HG03139 (cell line): ENCODE measurements at regions not wholly inside any gene's neighbourhood (a gene's known extent, or its start where the extent isn't known, plus 50 kb on each side); places are given as distances from the start of the nearest gene placed in this dataset.

Source experiments
- ATAC-seq: cut with Tn5 transposase; IDR thresholded peaks from one replicate; pipeline ENCODE4 v1.9.1; 2021; ENCODE audit not compliant: unreplicated experiment

DNA sequence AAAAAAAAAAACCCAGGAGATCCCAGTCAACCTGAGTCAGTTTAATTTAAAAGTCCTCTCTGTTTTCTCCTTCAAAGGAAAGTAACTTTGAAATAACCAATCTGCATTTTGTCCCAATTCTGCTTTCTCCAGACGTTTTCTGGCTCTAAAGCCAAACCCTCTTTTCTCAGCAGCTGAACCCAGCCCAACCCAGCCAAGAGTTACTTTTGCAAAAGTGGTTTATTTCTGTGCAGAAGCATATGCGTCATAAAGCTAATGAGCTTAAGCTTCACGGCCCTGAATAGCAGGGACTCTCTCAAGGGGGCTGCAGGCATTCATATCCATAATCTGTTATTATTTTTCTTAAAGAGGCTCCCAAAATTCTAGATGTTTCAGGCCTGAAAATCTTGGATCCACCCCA, 176.6 kb downstream of the GALC start:
- ATAC-seq: no peak

DNA sequence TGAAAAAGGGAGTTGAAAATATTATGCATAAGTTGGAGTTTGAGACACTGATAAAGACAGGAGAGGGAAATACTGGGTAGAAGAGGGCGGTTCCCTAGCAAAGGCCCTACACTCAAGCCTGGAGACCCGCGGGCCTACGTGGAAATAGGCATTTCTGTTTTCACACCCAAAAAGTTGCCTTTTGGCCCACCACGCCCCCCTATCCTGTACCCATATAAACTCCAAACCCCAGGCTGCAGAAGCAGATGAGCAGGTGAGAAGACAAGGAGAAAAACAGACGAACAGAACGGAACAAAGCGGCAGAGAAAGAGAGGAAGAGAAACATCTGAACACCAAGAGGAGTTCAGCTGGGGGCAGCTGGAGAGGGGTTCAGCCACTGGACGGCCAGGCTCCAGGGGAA, 177.9 kb downstream of the GALC start:
- no peak for ATAC-seq

DNA sequence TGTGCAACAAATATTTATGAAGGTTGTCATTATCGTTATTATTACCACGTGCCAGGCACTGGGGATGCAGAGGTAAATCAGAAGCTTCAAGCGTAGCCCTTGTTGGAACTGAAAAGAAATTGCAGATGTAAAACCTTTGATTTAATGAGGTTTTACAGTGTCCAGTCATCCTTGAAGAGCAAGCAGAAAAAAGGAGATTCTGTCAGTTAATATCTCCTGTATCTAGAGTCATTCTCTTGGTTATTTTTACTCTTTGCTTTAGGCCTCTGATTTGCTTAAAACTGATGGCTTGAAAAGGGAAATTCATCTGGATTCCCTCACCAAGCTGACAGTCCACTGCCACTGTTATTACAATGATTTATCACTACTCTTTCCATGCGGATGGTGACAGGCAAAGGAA, 179.3 kb downstream of the GALC start:
- no peak for ATAC-seq

DNA sequence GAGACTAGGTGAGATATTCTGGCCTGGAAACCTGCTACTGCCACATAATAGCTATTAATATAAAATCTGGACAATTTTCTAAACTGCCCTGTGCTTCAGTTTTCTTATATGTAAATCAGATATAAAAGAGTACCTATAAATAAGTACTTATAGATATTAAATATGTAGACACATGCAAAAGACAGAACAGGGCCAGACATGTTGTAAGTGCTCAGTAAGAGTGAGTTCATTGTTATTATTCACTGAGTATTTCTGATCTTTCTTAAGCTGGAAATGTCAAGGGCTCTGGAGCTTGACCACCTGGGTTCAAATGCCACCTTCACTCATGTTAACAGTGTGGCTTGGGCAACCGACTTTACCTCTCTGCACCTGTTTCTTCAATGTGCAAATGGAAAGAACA, 179.8 kb downstream of the GALC start:
- ATAC-seq: no peak

DNA sequence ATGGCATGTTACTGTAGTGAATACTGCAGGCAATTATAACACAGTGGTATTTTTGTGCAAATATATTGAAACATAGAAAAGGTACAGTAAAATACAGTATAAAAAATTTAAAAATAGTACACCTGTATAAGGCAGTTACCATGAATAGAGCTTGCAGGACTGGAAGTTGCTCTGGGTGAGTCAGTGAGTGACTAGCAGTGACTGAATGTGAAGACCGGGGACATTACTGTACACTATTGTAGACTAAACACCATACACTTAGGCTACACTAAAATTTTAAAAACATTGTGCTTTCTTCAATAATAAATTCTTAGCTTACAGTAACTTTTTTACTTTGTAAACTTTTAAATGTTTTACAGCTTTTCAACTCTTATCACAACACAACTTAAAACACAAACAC, 181.7 kb downstream of the GALC start:
- no peak for ATAC-seq

DNA sequence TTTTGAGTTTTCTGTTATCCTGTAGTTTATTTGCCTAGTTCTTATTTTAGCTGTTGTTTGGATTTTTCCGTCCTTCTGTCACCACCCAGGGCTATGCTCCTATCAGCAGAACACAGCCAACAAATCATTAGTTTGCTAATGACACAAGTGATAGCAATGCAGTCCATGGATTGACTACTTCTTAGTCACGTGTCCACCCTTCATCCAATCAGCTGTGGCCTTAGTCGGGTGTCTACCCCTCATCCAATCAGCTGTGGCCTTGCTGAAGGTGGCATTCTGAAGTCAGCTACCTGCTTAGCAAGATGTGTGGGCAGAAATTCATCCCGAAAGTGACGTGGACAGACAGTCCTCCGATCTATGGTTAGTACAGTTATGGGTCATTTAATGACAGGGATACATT, 182.3 kb downstream of the GALC start:
- ATAC-seq: no peak

DNA sequence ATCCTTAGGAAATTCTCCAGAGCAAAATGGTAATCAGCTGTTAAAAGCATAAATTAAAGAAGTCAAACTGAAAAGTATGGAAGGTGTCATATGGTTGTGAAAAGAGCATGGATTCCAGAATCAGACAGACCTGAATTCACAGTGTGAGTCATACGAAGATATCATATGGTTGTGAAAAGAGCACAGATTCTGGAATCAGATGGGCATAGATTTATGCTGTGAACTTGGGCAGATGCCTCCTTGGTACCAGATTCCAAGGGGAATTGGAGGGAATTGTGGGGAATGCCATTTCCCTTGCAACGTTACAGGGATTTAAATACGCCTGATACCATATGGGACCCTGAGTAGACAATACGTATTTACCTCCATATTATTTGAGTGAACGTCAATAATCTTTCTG, 183.7 kb downstream of the GALC start:
- no peak for ATAC-seq

DNA sequence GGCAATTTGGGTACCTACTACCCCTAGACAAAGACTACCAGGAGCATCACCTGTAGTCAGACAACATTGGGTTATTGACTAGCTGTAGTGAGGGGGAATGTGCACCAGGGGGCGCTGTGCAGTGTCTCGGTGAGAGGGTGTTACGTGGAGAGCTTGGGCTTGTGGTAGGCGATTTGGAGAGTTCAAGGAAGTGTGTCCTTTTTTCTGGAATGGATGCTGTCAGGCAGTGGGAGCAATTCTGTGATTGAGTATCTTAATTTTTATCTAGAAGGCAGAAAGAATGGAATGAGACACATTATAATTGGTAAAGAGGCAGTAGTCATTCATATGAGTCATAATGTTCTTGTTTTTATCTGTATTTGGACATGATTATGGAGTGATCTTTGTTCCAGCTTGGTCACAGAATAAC, 187.7 kb downstream of the GALC start:
- ATAC-seq: no peak

DNA sequence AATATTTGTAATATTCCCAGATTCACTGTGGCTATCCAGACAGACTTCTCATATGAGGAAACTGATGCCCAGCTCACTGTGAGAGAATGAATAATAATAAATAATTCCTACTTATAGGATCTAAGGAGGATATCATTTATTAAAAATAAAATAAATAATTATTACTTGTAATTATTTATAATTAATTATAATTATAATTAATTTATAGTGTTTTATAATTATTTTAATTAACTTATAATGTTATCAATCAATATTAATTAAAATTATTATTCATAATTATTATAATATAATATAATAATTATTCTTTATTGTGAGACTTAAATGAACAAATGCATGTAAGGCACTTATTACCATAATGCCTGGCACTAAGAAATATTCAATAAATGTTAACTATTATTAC, 192.8 kb downstream of the GALC start:
- no peak for ATAC-seq

DNA sequence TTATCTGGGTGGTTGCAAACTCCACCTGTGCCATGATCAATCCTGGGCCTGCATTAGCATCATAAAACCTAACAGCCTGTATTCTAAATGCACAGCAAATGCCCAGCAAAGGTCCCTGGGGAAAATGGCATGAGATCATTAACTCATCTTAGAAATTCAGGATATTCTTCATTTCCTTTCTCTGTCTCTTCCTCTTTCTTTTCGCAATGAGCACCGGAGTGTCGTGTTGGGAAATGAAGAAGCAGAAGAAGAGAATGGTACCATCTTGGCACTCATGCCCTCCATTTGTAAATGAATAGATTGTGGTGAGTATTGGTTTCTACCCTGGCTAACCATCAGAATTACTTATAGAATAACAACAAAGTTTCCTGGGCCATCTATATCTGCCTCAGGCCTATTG, 193.6 kb downstream of the GALC start:
- ATAC-seq: no peak

DNA sequence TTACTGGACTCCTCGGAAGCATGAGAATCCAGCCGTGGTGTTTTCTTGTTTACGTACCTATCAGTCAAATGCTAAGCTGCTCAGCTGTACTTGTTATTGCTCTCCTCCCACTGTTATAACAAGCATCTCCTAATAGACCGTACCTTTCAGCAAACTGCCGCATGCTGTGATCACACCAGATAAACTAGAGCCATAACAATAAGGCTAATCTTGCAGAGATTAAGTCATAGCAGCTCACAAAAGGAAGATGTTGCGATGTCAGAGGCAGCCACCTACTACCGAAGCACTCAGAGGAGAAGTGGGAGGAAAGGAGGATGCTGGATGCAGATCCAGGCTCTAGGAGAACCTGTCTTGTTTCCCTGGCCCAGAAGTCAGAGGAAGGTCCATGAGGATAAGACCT, 196.0 kb downstream of the GALC start:
- ATAC-seq: no peak

DNA sequence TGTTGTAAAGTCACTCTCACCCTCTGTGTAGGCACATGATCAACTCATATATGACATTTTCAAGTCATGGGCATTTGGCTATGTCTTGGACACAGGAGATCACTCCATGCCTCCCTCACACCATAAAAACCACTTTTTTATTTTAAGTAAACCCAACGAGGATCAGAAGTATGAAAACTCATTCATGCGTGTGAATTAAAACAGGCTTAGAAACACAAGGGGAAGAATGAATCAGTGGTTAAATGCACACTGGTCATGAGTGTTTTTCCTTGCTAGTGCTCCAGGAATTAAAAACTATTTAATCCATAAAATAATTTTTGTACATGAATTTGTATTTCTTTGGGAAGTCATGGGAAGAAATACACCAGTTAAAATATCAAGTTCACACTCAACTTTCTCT, 198.4 kb downstream of the GALC start:
- ATAC-seq: no peak

DNA sequence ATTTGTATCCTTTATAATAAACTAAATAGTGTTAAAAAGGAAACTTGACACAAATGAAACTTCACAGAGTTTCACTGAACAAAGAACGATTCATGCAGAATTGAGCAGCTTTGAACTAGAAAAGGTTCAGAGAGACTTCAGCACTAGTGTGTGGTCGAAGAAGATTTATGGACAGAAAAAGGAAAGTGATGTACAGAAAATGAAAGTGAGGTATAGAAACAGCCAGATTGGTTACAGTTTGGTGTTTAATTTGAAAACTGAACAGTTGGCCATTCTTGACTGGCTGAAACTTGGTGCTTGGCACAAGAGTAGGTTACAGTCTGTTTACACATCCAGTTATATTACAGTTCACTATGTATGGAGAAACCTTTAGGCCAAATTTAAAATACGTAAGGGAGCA, 207.1 kb downstream of the GALC start:
- ATAC-seq: no peak

DNA sequence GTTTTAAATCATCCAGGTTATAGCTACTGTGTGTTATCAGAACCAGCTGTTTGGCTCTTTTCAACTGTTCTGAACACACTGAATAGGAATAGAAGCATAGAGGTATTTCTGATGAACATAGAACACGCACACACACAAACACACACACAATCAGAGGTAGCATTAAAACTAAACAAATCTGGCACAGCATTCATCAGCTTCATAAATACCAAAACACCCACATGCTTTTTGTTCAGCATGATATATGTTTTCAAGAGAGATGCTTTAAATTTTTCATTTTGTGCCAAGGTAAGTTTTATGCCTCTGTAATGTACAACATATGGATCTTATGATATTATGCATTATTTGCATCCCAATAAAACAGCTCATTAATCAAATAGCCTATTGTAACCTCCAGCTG, 208.6 kb downstream of the GALC start:
- ATAC-seq: no peak

DNA sequence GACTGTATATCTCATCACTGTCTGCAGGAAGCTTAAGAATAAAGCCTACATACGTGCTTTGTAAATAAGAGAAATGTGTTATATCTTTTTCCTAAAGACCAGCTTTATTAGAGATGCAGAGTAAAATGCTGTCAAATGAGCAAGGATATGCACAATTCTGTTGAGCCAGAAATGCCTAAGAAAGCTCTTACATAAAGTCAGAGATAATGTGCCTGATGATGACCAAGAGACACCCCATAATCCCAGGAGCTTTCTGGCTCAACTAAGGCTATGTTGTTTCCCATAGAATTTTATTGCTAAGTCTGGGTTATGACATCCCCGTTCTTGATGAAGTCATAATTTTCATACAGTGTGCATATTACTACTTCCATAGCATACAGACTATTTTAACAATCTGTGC, 209.9 kb downstream of the GALC start:
- no peak for ATAC-seq

DNA sequence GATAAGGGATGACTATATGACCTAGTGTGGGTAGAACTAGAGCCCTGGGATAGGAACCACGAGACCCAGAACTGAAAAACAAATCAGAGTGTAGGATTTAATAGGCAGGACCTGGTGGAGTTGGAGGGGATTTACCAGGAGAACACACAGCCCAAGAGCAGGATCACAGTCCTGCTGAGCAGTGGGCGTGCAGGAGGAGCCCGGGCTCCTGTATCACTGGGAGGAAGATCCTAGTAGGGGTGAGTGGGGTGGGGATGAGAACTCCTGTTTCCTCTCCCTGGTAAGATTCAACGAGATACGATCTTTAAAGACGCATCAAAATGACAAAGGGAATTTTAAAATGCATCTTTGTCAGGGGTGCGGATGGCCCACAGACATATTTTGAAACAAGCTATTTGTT, 220.1 kb downstream of the GALC start:
- ATAC-seq: no peak

DNA sequence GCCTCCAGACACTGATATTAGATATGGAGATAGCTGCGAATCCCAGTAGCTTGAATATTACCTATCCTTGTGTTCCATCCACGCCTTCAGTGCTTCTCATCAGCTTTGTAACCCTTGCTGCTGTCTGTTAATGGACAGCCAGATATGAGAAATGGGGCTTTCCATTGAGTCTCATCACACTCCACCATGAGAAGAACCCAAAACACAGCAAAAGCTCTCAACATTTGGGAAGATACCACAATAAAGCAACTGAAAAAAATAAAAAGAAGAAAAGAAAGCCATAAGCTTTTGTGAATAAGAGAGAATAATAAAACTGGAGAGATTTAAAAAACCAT, 225.4 kb downstream of the GALC start:
- no peak for ATAC-seq

DNA sequence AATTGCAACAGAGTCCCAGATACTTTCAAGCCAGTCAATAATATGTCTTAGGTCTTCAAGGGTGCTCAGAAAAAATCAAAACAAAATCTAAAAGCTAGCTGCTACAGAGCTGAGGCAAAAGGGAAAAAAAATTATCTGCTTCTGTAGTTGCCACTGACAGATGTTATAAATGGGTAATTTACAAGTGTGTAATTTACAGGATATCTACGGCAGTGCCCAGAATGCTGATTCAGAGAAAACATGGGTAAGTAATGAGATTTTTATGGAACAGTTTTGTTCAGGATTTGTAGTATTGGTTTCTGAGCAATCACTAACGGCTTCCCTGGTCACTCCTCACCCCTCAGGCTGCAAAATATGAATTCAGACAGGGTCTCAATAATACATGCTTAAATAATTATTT, 234.1 kb downstream of the GALC start:
- ATAC-seq: no peak

DNA sequence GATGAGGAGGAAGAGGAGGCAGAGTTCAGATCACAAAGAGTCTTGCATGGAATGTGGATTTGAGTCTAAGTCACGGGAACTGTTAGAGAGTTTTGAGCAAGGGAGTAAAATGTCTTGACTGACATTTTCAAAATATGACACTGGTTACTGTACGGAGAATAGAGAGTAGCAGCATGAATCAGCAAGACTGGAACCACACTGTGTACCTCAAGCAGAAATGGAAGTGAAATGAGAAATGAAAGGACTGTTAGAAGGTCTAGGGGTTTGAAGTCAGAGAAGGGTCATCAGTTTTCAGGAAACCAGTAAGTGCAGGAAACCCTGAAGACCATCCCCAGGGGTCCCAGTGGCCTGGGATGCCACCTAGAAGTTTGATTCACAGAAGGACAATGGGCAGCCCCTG, 236.3 kb downstream of the GALC start:
- no peak for ATAC-seq

DNA sequence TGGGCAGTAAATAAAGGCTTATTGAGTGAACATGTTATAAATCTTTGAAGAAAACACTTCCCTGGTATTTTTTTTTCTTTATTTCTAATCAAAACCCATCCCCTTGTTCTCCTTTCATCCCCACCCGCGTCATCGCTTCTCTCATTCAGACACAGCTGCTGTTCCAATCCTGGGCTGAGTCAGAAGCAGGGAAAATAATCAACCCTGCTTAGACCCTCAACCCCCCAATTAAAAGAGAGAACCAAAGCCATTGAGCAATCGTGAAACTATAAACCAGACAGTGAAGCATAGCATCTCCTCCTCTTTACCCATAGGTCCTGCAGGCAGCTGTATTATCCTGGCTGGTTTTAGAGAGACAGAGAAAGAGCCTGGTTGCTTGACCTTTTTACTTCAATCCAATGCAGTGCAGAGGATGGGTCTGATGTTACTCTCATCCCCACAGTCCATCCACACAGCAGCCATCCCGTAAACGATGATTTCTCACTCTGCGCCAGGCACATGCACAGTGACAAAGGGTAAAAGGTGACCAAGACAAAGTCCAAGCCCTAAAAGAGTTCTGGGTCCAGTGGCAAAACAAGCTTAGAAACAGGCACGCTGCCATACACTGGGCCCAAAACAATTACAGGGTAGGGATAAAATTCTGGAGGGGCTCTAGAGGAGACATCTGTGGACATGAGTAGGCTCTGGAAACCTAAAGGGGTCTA, 238.3 kb downstream of the GALC start:
- ATAC-seq: no peak

DNA sequence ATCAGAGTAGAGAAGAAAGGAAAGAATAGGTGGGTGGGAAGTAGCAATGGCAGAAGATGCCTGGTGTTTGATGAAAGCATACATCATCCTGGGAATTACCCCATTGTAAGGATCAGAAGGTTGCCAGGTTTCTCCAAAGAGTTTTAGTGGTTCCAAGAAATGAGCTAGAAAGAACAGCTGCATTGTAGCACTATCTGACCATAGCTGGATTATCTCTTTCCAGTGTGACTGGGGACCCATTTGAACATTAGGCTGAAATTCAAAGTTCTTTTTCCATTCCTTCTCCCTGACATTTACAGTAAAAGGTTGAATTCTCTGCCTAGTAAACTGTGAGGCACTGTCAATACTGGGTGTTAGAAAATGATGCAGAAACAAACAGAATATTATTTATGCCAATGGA, 244.4 kb downstream of the GALC start:
- ATAC-seq: no peak

DNA sequence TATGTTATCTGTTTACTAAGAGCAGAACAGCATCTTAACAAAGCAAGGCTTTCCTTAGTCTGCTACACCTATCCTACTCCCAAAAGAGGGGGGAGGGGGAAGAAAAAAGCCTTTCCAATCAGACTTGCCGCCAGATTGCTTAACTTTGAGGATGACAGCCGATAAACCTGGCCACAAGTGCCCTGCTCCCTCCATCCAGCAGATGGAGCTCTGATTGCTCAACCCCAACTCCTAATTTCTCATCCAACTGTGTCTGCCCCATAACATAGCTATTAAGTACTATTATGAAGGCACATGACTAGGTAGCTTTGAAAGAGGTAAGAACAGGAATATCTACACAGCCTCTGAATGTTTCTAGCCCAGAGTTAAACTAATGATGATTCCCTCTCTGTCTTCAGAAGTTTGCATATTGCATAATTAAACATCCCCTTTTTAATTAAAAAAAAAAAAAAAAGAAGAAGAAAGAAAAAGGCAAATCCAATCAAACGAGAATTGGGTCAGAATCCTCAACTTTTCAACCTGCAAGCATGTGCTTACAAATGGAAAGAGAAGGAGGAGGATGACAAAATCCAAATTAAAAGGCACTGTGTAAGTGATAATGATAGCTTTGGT, 247.4 kb downstream of the GALC start:
- peak; percentile 75 for ATAC-seq
